Parathyroid adenoma (tissue), 2 donors: ENCODE measurements at regions not wholly inside any gene's neighbourhood (a gene's known extent, or its start where the extent isn't known, plus 50 kb on each side); places are given as distances from the start of the nearest gene placed in this dataset.

Experiments
- H2AFZ ChIP-seq: fragments of 300-600 bp; sonication (generic); one replicate; pipeline ENCODE4 v1.7.0; 2017; ENCODE audit warnings: antibody characterized with exemption, mild to moderate bottlenecking
- H3K27ac ChIP-seq: fragments of 300-600 bp; sonication (generic); one replicate; pipeline ENCODE4 v1.7.0; 2017
- H3K27me3 ChIP-seq: fragments of 300-600 bp; sonication (generic); one replicate; pipeline ENCODE4 v1.7.0; 2017; ENCODE audit warnings: low read length; ENCODE audit not compliant: control insufficient read depth, insufficient read depth
- H3K36me3 ChIP-seq: fragments of 300-600 bp; sonication (generic); one replicate; pipeline ENCODE4 v1.7.0; 2017; ENCODE audit warnings: low read length; ENCODE audit not compliant: control insufficient read depth, insufficient read depth
- H3K4me1 ChIP-seq: fragments of 300-600 bp; sonication (generic); one replicate; pipeline ENCODE4 v1.7.0; 2017; ENCODE audit warnings: control low read depth
- H3K4me2 ChIP-seq: fragments of 300-600 bp; sonication (generic); one replicate; pipeline ENCODE4 v1.7.0; 2017; ENCODE audit warnings: low read length
- H3K4me3 ChIP-seq: fragments of 300-600 bp; sonication (generic); one replicate; pipeline ENCODE4 v1.7.0; 2017; ENCODE audit warnings: low read depth, low read length
- H3K79me2 ChIP-seq: fragments of 300-600 bp; sonication (generic); one replicate; pipeline ENCODE4 v1.7.0; 2017; ENCODE audit warnings: control low read depth
- H3K9ac ChIP-seq: fragments of 300-600 bp; sonication (generic); one replicate; pipeline ENCODE4 v1.7.0; 2017; ENCODE audit warnings: mild to moderate bottlenecking
- H3K9me3 ChIP-seq: fragments of 300-600 bp; sonication (generic); one replicate; pipeline ENCODE4 v1.7.0; 2017; ENCODE audit warnings: low read length; ENCODE audit not compliant: control insufficient read depth
- TF ChIP-seq, protein P1 (sequence below): fragments of 300-600 bp; sonication (generic); IDR thresholded peaks from one replicate; pipeline ENCODE4 v1.7.0; 2017; ENCODE audit warnings: antibody characterized with exemption, mild to moderate bottlenecking
- donor health status: primary hyperparathyroidism.

DNA sequence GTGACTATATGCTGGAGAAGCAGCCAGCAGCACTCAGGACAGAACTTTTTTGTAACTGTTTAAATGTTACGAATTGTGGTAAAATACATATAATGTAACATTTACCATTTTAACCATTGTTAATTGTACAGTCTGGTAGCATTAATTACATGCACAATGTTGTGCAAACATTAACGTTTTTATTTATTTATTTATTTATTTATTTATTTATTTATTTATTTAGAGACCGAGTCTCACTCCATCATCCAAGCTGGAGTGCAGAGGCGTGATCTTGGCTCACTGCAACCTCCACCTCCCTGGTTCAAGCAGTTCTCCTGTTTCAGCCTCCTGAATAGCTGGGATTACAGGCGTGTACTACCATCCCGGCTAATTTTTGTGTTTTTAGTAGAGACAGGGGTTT lies 88.7 kb upstream of the TEX51 start:
- Histone ChIP-seq H3K4me3 (no peak overlapping the region), H3K4me2 (no peak overlapping the region), H2AFZ (no peak overlapping the region), H3K9ac (no peak overlapping the region), H3K27me3 (no peaks in the 10 kb centered on the region), H3K4me1 (no peaks in the 10 kb centered on the region), H3K27ac (no peak overlapping the region), H3K79me2 (no peaks in the 10 kb centered on the region), H3K36me3 (no peaks in the 10 kb centered on the region), H3K9me3 (no peaks in the 10 kb centered on the region)
- TF ChIP-seq, protein P1, sequence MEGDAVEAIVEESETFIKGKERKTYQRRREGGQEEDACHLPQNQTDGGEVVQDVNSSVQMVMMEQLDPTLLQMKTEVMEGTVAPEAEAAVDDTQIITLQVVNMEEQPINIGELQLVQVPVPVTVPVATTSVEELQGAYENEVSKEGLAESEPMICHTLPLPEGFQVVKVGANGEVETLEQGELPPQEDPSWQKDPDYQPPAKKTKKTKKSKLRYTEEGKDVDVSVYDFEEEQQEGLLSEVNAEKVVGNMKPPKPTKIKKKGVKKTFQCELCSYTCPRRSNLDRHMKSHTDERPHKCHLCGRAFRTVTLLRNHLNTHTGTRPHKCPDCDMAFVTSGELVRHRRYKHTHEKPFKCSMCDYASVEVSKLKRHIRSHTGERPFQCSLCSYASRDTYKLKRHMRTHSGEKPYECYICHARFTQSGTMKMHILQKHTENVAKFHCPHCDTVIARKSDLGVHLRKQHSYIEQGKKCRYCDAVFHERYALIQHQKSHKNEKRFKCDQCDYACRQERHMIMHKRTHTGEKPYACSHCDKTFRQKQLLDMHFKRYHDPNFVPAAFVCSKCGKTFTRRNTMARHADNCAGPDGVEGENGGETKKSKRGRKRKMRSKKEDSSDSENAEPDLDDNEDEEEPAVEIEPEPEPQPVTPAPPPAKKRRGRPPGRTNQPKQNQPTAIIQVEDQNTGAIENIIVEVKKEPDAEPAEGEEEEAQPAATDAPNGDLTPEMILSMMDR: no peak

DNA sequence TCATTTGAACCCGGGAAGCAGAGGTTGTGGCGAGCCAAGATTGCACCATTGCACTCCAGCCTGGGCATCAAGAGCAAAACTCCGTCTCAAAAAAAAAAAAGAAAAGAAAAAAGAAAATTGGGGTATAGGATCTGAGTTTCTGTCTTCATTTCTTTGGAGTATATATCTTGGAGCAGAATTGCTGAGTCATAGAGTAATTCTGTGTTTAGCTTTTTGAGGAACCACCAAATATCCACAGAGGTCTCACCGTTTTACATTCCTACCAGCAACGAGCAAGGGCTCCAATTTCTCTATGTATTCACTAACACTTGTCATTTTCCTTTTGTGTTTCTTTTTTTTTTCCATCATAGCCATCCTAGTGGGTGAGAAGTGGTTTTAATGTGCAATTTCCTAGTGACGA lies 87.6 kb upstream of the TEX51 start:
- Histone ChIP-seq H3K36me3 (no peaks in the 10 kb centered on the region), H3K79me2 (no peaks in the 10 kb centered on the region), H3K4me1 (no peaks in the 10 kb centered on the region), H3K27ac (no peak overlapping the region), H3K9ac (no peak overlapping the region), H3K27me3 (no peaks in the 10 kb centered on the region), H3K4me2 (no peak overlapping the region), H3K9me3 (no peaks in the 10 kb centered on the region), H2AFZ (no peak overlapping the region), H3K4me3 (no peak overlapping the region)
- TF ChIP-seq, protein P1: no peak

DNA sequence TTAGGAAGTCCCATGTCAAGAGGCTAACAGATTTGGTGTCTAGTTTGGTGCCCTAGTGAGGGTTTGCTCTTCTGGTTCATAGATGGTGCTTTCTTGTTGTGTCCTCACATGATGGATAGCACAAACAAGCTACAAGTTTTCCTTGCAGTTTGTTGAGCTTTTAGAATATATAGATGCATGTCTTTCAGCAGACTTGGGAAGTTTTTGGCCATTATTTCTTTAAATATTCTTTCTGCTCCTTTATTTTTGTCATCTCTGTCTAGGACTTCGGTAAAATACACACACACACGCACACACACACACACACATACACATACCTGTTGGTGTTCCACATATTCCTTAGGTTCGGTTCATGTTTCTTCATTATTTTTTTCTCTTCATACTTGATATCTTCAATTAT lies 81.5 kb upstream of the TEX51 start:
- no peak overlapping the region for H3K4me2 ChIP-seq
- H3K79me2 ChIP-seq: no peaks in the 10 kb centered on the region
- no peaks in the 10 kb centered on the region for H3K36me3 ChIP-seq
- H3K9me3 ChIP-seq: no peaks in the 10 kb centered on the region
- H3K4me1 ChIP-seq: no peaks in the 10 kb centered on the region
- no peak overlapping the region for H3K9ac ChIP-seq
- no peak overlapping the region for H2AFZ ChIP-seq
- H3K27ac ChIP-seq: no peak overlapping the region
- TF ChIP-seq, protein P1: no peak
- no peaks in the 10 kb centered on the region for H3K27me3 ChIP-seq
- H3K4me3 ChIP-seq: no peak overlapping the region

DNA sequence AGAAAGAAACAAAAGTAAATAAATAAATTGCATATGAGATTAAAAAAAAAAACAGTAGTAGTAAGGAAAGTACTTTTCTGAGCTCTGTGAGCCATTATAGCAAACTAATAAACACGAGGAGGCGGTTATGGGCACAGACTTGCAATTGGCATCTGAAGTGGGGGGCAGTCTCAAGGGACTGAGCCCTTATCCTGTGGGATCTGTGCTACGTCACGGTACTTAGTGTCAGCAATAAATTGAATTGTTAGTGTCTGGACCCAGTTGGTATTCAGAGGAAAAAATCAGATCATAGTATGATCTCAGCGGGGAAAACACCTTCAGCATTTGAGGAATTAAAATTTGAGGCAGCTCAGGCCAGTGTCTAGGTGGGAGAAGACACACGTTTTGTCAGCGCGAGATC lies 76.6 kb upstream of the TEX51 start:
- Histone ChIP-seq H3K9me3 (no peaks in the 10 kb centered on the region), H3K4me1 (no peaks in the 10 kb centered on the region), H3K9ac (no peak overlapping the region), H3K4me2 (no peak overlapping the region), H3K27me3 (no peaks in the 10 kb centered on the region), H2AFZ (no peak overlapping the region), H3K36me3 (no peaks in the 10 kb centered on the region), H3K79me2 (no peaks in the 10 kb centered on the region), H3K27ac (no peak overlapping the region), H3K4me3 (no peak overlapping the region)
- TF ChIP-seq, protein P1: no peak

DNA sequence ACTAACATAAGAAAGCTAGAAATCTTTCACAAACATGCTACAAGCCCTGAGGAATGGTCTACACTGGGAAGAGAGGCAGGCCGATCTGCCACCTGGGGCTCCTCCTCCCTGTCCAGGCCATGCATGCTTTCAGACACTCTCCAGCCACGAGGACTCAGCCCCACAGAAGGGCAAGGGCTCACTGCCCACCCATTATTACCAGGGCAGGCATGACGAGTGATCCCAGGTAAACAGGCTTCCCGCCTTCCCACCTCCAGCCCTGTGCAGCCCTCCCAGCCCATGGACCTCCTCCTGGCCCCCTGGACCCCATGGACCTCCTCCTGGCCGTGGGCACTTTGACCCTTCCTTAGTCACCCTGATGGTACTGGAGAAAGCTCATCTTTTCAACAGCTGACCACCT lies 75.8 kb upstream of the TEX51 start:
- TF ChIP-seq, protein P1: no peak

More for the DNA sequence above, 75.8 kb upstream of the TEX51 start:
- Histone ChIP-seq H2AFZ (no peak overlapping the region), H3K36me3 (no peaks in the 10 kb centered on the region), H3K4me3 (no peak overlapping the region), H3K4me2 (no peak overlapping the region), H3K9me3 (no peaks in the 10 kb centered on the region), H3K79me2 (no peaks in the 10 kb centered on the region), H3K27ac (no peak overlapping the region), H3K9ac (no peak overlapping the region), H3K27me3 (no peaks in the 10 kb centered on the region), H3K4me1 (no peaks in the 10 kb centered on the region)
